ENCODE measurements at regions not wholly inside any gene's neighbourhood (a gene's known extent, or its start where the extent isn't known, plus 50 kb on each side); places are given as distances from the start of the nearest gene placed in this dataset.

DNA sequence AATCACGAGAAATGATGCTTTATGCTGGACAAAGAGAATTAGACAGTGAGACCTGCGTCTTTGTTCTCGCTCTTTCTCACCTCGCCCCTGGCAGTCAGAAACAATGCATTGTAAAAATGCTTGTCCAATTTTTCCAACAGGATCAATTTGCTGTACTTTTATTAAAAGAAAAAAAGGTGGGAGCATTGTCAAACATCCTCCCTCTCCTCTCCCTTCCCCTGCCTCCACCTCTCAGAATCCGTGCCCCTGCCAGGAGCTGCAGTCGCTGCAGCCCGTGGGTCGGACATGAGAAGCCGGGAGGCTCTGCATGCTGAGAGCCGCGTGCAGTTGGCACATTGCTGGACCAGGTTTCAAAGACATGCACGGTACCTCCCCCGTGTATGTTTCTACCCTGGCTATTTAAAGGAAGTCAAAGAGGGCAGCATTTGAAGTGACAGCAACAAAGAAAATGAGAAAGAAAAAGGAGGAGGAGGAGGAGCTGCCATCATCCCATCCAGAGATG lies 161.0 kb upstream of the KAZN start:
- Histone ChIP-seq H3K4me1 (ENCODE audit: control insufficient read depth in 5 of 5, insufficient read depth in 5 of 5, low read length in 5 of 5) (peaks cover 0 to 2% (median 0%) of the 10 kb centered on the region in 5 donors), H3K4me3 (no peak overlapping the region), H3K27me3 (ENCODE audit: control insufficient read depth in 3 of 3, insufficient read depth in 3 of 3, low read length in 2 of 3) (no peaks in the 10 kb centered on the region), H3K36me3 (ENCODE audit: control insufficient read depth in 4 of 4, insufficient read depth in 4 of 4, low read length in 4 of 4) (no peaks in the 10 kb centered on the region), H3K27ac (ENCODE audit: low read depth in 1 of 2, low read length in 1 of 2) (no peak overlapping the region), H3K9ac (ENCODE audit: insufficient read depth in 1 of 2, low read length in 2 of 2) (no peak overlapping the region), H3K9me3 (ENCODE audit: control insufficient read depth in 4 of 4, insufficient read depth in 3 of 4, low read length in 3 of 4) (peaks cover 0 to 3% (median 0%) of the 10 kb centered on the region in 4 donors)
- ATAC-seq (ENCODE audit: insufficient read depth, low FRiP score) (no peak), DNase-seq (no peak)
- 59 to 80% methylated on average over 13 of the region's 13 CpGs for WGBS, 2 donors
- TF ChIP-seq, protein P1, sequence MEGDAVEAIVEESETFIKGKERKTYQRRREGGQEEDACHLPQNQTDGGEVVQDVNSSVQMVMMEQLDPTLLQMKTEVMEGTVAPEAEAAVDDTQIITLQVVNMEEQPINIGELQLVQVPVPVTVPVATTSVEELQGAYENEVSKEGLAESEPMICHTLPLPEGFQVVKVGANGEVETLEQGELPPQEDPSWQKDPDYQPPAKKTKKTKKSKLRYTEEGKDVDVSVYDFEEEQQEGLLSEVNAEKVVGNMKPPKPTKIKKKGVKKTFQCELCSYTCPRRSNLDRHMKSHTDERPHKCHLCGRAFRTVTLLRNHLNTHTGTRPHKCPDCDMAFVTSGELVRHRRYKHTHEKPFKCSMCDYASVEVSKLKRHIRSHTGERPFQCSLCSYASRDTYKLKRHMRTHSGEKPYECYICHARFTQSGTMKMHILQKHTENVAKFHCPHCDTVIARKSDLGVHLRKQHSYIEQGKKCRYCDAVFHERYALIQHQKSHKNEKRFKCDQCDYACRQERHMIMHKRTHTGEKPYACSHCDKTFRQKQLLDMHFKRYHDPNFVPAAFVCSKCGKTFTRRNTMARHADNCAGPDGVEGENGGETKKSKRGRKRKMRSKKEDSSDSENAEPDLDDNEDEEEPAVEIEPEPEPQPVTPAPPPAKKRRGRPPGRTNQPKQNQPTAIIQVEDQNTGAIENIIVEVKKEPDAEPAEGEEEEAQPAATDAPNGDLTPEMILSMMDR (IDR thresholded peaks at IDR 0.05; ENCODE audit: control extremely low read depth, extremely low read depth) = no peak

DNA sequence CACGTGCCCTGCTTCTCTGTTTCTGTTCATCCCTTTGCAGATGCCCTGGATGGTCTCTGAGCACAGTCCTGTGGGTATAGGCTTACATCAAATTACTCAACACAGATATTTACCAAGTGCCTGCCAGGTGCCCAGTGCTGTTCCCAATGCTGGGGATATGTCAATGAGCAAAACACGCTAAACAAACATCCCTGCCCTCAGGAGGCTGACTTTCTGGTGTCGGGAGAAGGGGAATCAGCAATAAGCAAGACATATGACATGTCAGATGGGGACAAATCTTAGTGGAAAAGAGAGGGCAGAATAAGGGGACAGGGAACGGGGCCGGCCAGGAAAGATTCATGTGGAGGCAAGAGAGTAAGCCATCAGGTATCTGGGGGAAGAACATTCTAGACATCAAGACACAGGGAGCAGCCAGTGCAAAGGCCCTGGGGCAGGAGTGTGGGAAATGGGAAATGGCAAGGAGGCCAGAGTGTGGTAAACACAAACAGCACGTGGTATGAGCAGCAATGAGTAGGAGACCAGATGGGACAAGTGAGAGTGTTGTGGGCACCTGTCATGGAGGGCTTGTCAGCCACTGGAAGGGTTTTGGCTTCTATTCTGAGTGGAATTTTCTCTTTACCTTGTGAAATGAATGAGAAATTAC lies 160.2 kb upstream of the KAZN start:
- TF ChIP-seq, protein P1 (IDR thresholded peaks at IDR 0.05; ENCODE audit: control extremely low read depth, extremely low read depth) = no peak
- 82 to 85% methylated on average over 6 of the region's 6 CpGs for WGBS, 2 donors

DNA sequence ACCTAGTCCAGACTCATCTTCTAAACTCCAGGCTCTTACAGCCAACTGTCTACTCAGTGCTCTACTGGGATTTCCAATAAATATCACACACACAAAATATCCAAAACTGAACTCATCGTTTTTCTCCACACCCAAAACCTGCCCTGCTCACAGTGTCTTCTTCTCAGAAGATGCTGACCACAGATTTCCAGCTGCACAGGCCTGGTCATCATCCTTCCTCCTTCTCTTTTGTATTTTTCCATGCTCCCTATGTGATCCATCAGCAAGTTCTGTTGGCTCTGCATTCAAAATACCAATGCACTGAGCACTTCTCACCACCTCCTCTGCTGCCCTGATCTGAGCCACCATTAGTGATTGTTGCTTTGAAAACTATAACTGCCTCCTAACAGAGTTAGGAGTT lies 159.5 kb upstream of the KAZN start:
- Histone ChIP-seq H3K27ac (ENCODE audit: low read depth in 1 of 2, low read length in 1 of 2) (no peak overlapping the region), H3K4me3 (no peak overlapping the region), H3K27me3 (ENCODE audit: control insufficient read depth in 3 of 3, insufficient read depth in 3 of 3, low read length in 2 of 3) (no peaks in the 10 kb centered on the region), H3K9ac (ENCODE audit: insufficient read depth in 1 of 2, low read length in 2 of 2) (no peak overlapping the region), H3K4me1 (ENCODE audit: control insufficient read depth in 5 of 5, insufficient read depth in 5 of 5, low read length in 5 of 5) (peaks cover 0 to 2% (median 0%) of the 10 kb centered on the region in 5 donors), H3K36me3 (ENCODE audit: control insufficient read depth in 4 of 4, insufficient read depth in 4 of 4, low read length in 4 of 4) (no peaks in the 10 kb centered on the region), H3K9me3 (ENCODE audit: control insufficient read depth in 4 of 4, insufficient read depth in 3 of 4, low read length in 3 of 4) (peaks cover 0 to 3% (median 0%) of the 10 kb centered on the region in 4 donors)
- no peak for DNase-seq
- no peak for ATAC-seq (ENCODE audit: insufficient read depth, low FRiP score)
- 88 to 96% methylated on average over 1 of the region's 1 CpG for WGBS, 2 donors
- TF ChIP-seq, protein P1 (IDR thresholded peaks at IDR 0.05; ENCODE audit: control extremely low read depth, extremely low read depth) = no peak

More for the DNA sequence above, 160.2 kb upstream of the KAZN start:
- Histone ChIP-seq H3K9me3 (ENCODE audit: control insufficient read depth in 4 of 4, insufficient read depth in 3 of 4, low read length in 3 of 4) (peaks cover 0 to 3% (median 0%) of the 10 kb centered on the region in 4 donors), H3K27me3 (ENCODE audit: control insufficient read depth in 3 of 3, insufficient read depth in 3 of 3, low read length in 2 of 3) (no peaks in the 10 kb centered on the region), H3K4me3 (no peak overlapping the region), H3K36me3 (ENCODE audit: control insufficient read depth in 4 of 4, insufficient read depth in 4 of 4, low read length in 4 of 4) (no peaks in the 10 kb centered on the region), H3K9ac (ENCODE audit: insufficient read depth in 1 of 2, low read length in 2 of 2) (no peak overlapping the region), H3K4me1 (ENCODE audit: control insufficient read depth in 5 of 5, insufficient read depth in 5 of 5, low read length in 5 of 5) (peaks cover 0 to 2% (median 0%) of the 10 kb centered on the region in 5 donors), H3K27ac (ENCODE audit: low read depth in 1 of 2, low read length in 1 of 2) (no peak overlapping the region)
- DNase-seq = no peak
- ATAC-seq (ENCODE audit: insufficient read depth, low FRiP score) = no peak
